Hematopoietic multipotent progenitor cell treated with erythropoietin and hydrocortisone succinate and interleukin-3 and kit ligand, for 8 days (in vitro differentiated cells): ENCODE measurements at regions not wholly inside any gene's neighbourhood (a gene's known extent, or its start where the extent isn't known, plus 50 kb on each side); places are given as distances from the start of the nearest gene placed in this dataset.

Experiments
- DNase-seq: peaks from one replicate; pipeline ENCODE4 v3.0.0-alpha.2; 2015

GRCh38 chr7:14960721-14961120 lies 58.2 kb upstream of the DGKB start:
- no peak for DNase-seq

- no peak for DNase-seq
Measured at GRCh38 chr7:14959339-14959738, 56.8 kb upstream of the DGKB start.

DNA sequence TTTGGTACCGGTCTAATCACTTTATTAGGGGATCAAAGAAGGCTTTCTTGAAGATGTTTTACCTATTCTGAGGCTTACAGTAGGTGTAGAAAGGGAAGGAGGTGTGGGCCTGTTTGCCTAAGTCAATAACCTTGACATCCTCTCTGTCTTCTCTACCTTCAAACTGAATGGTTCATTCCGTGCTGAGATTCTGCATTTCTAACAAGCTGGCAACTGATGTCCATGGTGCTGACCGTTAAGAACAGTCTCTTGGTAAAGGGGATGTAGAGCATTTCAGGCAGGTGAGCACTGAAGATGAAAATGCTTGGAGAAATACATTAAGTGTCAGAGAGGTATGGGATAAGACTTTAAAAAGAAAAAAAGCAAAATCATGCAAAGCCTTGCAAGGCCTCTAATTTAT lies 51.5 kb upstream of the DGKB start:
- no peak for DNase-seq
